ENCODE measurements at regions not wholly inside any gene's neighbourhood (a gene's known extent, or its start where the extent isn't known, plus 50 kb on each side); places are given as distances from the start of the nearest gene placed in this dataset.

GRCh38 chr6:8275667-8276066 lies 159.7 kb downstream of the SLC35B3 start (continued):
- TF ChIP-seq, protein P1, sequence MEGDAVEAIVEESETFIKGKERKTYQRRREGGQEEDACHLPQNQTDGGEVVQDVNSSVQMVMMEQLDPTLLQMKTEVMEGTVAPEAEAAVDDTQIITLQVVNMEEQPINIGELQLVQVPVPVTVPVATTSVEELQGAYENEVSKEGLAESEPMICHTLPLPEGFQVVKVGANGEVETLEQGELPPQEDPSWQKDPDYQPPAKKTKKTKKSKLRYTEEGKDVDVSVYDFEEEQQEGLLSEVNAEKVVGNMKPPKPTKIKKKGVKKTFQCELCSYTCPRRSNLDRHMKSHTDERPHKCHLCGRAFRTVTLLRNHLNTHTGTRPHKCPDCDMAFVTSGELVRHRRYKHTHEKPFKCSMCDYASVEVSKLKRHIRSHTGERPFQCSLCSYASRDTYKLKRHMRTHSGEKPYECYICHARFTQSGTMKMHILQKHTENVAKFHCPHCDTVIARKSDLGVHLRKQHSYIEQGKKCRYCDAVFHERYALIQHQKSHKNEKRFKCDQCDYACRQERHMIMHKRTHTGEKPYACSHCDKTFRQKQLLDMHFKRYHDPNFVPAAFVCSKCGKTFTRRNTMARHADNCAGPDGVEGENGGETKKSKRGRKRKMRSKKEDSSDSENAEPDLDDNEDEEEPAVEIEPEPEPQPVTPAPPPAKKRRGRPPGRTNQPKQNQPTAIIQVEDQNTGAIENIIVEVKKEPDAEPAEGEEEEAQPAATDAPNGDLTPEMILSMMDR (conservative IDR thresholded peaks at IDR 0.05; ENCODE audit: low read depth in 2 of 2) = no peak

DNA sequence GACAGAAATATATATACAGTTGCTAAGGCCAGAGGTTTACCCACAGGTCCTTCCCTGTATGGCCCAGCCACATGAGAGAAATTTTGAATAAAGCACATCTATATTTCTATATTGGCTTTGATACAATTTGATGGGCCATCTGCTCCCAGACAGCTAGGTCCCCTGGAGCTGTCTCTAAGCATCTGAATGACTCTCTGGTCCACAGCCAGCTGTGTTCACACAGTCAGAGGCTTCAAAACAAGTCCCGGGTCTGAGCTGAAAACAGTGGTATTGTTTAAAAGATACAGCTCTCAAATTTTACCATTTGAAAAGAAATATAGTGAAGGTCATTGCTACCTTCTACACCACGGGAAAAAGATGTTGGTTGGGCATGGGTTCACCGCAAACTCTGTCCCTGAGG lies 161.1 kb downstream of the SLC35B3 start:
- Histone ChIP-seq H3K27me3 (ENCODE audit: insufficient read depth) (no peaks in the 10 kb centered on the region), H3K36me3 (ENCODE audit: insufficient read depth) (no peaks in the 10 kb centered on the region), H4K20me1 (replicated peaks; ENCODE audit: insufficient read depth) (no peaks in the 10 kb centered on the region), H3K4me1 (ENCODE audit: insufficient read depth) (peaks cover 20% of the 10 kb centered on the region), H2AFZ (no peak overlapping the region), H3K9me2 (ENCODE audit: insufficient read depth) (peaks cover 14% of the 10 kb centered on the region; the same call in 1 of the 2 replicates), H3K27ac (ENCODE audit: low read depth) (no peak overlapping the region), H3K79me2 (replicated peaks; ENCODE audit: insufficient read depth) (no peaks in the 10 kb centered on the region), H3F3A (replicated peaks; ENCODE audit: low read depth) (no peaks in the 10 kb centered on the region), H3K4me3 (no peak overlapping the region), H3K4me2 (no peak overlapping the region)
- Mint-ChIP-seq H3K27me3 (ENCODE audit: insufficient read depth, low read depth, poor library complexity) (peaks cover under 1% of the 10 kb centered on the region), H3K4me1 (peaks cover 35% of the 10 kb centered on the region), H3K36me3 (ENCODE audit: low read depth) (no peaks in the 10 kb centered on the region), H3K27ac (no peak overlapping the region), H3K9me3 (0 out of 3 replicates have a peak, but pooled peaks cover 1% of the 10 kb centered on the region), H3K4me3 (no peak overlapping the region)
- ATAC-seq = peak; percentile 58
- no peak for DNase-seq (ENCODE audit: low spot score)
- TF ChIP-seq ZNF462 (CRISPR knock-in tag; IDR thresholded peaks at IDR 0.05) = no peak
- TF ChIP-seq REST (IDR thresholded peaks at IDR 0.05; ENCODE audit: unreplicated experiment) = no peak
- TF ChIP-seq STAT1 (IDR thresholded peaks at IDR 0.05; ENCODE audit: unreplicated experiment) = no peak
- TF ChIP-seq EZH2phosphoT487 (IDR thresholded peaks at IDR 0.05; ENCODE audit: unreplicated experiment) = no peak
- no peak for TF ChIP-seq JUNB (IDR thresholded peaks at IDR 0.05; ENCODE audit: unreplicated experiment)
- no peak for TF ChIP-seq EZH2 (IDR thresholded peaks at IDR 0.05; ENCODE audit: low read depth, unreplicated experiment)
- TF ChIP-seq, protein P1 (conservative IDR thresholded peaks at IDR 0.05; ENCODE audit: low read depth in 2 of 2) = no peak
- no peak for TF ChIP-seq ZNF331 (CRISPR knock-in tag; IDR thresholded peaks at IDR 0.05; ENCODE audit: low read depth)
- no peak for TF ChIP-seq ZNF114 (CRISPR knock-in tag; IDR thresholded peaks at IDR 0.05)
- TF ChIP-seq ETS1 (IDR thresholded peaks at IDR 0.05) = no peak

All from GM23338 (cell line).